ENCODE measurements at regions not wholly inside any gene's neighbourhood (a gene's known extent, or its start where the extent isn't known, plus 50 kb on each side); places are given as distances from the start of the nearest gene placed in this dataset.

- H3K9me3 ChIP-seq: no peaks in the 10 kb centered on the region
- no peaks in the 10 kb centered on the region for H3K36me3 ChIP-seq
- H3K4me3 ChIP-seq: no peak overlapping the region
- no peak overlapping the region for H3K27ac ChIP-seq
- TF ChIP-seq POLR2AphosphoS5 (IDR thresholded peaks at IDR 0.05): no peak
- no peak for TF ChIP-seq POLR2A (IDR thresholded peaks at IDR 0.05)
- no peak for TF ChIP-seq CTCF (IDR thresholded peaks at IDR 0.05 in 8 of 11, conservative IDR thresholded peaks at IDR 0.05 in 3 of 11)
- no peak for DNase-seq
- intact Hi-C loops (cut with DNase I; ENCODE audit: low total_unique reads): no loop called here
- H3K27me3 ChIP-seq (replicated peaks in 1 of 7): no peaks in the 10 kb centered on the region
- H3K4me1 ChIP-seq: no peaks in the 10 kb centered on the region
These were observed 182.7 kb downstream of the PABPC4L start for GRCh38 chr4:134018846-134019245.

- Histone ChIP-seq H3K27me3 (replicated peaks in 1 of 7) (no peaks in the 10 kb centered on the region), H3K36me3 (no peaks in the 10 kb centered on the region), H3K27ac (no peak overlapping the region), H3K4me3 (no peak overlapping the region), H3K9me3 (peaks cover 0 to 6% (median 0%) of the 10 kb centered on the region in 8 donors), H3K4me1 (no peaks in the 10 kb centered on the region)
- WGBS, 5 donors: 86 to 96% (median 87%) methylated on average over 3 of the region's 3 CpGs
- no peak for TF ChIP-seq CTCF (IDR thresholded peaks at IDR 0.05 in 8 of 11, conservative IDR thresholded peaks at IDR 0.05 in 3 of 11)
- no peak for TF ChIP-seq POLR2AphosphoS5 (IDR thresholded peaks at IDR 0.05)
- no peak for TF ChIP-seq POLR2A (IDR thresholded peaks at IDR 0.05)
- DNase-seq: no peak
- intact Hi-C loops (cut with DNase I; ENCODE audit: low total_unique reads): no loop called here
These were observed 200.5 kb downstream of the PABPC4L start for GRCh38 chr4:134001057-134001456.

- Histone ChIP-seq H3K27ac (no peak overlapping the region), H3K27me3 (replicated peaks in 1 of 7) (no peaks in the 10 kb centered on the region), H3K4me3 (no peak overlapping the region), H3K9me3 (peaks cover 0 to 14% (median 0%) of the 10 kb centered on the region in 8 donors), H3K4me1 (no peaks in the 10 kb centered on the region), H3K36me3 (no peaks in the 10 kb centered on the region)
- intact Hi-C loops (cut with DNase I; ENCODE audit: low total_unique reads): no loop called here
- no peak for DNase-seq
- no peak for TF ChIP-seq POLR2AphosphoS5 (IDR thresholded peaks at IDR 0.05)
- no peak for TF ChIP-seq POLR2A (IDR thresholded peaks at IDR 0.05)
- no peak for TF ChIP-seq CTCF (IDR thresholded peaks at IDR 0.05 in 8 of 11, conservative IDR thresholded peaks at IDR 0.05 in 3 of 11)
- WGBS, 5 donors: 81 to 90% (median 85%) methylated on average over 1 of the region's 1 CpG
These were observed 204.2 kb downstream of the PABPC4L start for GRCh38 chr4:133997436-133997835.

- Histone ChIP-seq H3K4me3 (no peak overlapping the region), H3K36me3 (no peaks in the 10 kb centered on the region), H3K27ac (no peak overlapping the region), H3K4me1 (no peaks in the 10 kb centered on the region), H3K27me3 (replicated peaks in 1 of 7) (no peaks in the 10 kb centered on the region), H3K9me3 (peaks cover 0 to 22% (median 7%) of the 10 kb centered on the region in 8 donors)
- TF ChIP-seq POLR2A (IDR thresholded peaks at IDR 0.05) (no peak), CTCF (IDR thresholded peaks at IDR 0.05 in 8 of 11, conservative IDR thresholded peaks at IDR 0.05 in 3 of 11) (no peak), POLR2AphosphoS5 (IDR thresholded peaks at IDR 0.05) (no peak)
- WGBS, 5 donors: 82 to 93% (median 87%) methylated on average over 7 of the region's 7 CpGs
- intact Hi-C loops (cut with DNase I; ENCODE audit: low total_unique reads): no loop called here
- no peak for DNase-seq
These were observed 205.0 kb downstream of the PABPC4L start for GRCh38 chr4:133996431-133997121.
